GM12873 (cell line): ENCODE measurements at regions not wholly inside any gene's neighbourhood (a gene's known extent, or its start where the extent isn't known, plus 50 kb on each side); places are given as distances from the start of the nearest gene placed in this dataset.

ENCODE experiments used
- TF ChIP-seq, protein P1 (sequence below): IDR thresholded peaks from 2 replicates; pipeline ENCODE4 v1.5.1; 2012; ENCODE audit warnings: low read depth, mild to moderate bottlenecking, moderate library complexity, low read length, control low read depth; ENCODE audit not compliant: insufficient read depth; ENCODE audit errors: missing control alignments

DNA sequence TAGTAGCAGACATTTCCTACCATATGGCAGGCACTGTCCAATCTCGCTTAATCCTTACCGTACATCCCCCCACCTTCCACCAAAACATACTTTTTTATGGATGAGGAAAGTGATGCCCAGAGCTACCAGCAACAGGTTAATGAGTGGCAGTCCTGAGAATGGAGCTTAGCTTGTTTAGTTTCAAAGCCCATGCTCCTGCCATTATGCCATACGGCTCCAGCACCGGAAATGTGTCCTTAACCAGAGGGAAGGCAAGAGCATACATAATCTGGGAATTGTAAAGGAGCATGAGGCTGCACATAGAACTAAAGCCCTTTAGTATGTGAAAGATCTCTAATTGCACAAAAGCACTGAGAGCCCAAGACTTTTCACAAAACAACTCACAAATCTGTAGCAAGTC lies 155.9 kb upstream of the PHYHIPL start:
- TF ChIP-seq, protein P1, sequence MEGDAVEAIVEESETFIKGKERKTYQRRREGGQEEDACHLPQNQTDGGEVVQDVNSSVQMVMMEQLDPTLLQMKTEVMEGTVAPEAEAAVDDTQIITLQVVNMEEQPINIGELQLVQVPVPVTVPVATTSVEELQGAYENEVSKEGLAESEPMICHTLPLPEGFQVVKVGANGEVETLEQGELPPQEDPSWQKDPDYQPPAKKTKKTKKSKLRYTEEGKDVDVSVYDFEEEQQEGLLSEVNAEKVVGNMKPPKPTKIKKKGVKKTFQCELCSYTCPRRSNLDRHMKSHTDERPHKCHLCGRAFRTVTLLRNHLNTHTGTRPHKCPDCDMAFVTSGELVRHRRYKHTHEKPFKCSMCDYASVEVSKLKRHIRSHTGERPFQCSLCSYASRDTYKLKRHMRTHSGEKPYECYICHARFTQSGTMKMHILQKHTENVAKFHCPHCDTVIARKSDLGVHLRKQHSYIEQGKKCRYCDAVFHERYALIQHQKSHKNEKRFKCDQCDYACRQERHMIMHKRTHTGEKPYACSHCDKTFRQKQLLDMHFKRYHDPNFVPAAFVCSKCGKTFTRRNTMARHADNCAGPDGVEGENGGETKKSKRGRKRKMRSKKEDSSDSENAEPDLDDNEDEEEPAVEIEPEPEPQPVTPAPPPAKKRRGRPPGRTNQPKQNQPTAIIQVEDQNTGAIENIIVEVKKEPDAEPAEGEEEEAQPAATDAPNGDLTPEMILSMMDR, result no peak

DNA sequence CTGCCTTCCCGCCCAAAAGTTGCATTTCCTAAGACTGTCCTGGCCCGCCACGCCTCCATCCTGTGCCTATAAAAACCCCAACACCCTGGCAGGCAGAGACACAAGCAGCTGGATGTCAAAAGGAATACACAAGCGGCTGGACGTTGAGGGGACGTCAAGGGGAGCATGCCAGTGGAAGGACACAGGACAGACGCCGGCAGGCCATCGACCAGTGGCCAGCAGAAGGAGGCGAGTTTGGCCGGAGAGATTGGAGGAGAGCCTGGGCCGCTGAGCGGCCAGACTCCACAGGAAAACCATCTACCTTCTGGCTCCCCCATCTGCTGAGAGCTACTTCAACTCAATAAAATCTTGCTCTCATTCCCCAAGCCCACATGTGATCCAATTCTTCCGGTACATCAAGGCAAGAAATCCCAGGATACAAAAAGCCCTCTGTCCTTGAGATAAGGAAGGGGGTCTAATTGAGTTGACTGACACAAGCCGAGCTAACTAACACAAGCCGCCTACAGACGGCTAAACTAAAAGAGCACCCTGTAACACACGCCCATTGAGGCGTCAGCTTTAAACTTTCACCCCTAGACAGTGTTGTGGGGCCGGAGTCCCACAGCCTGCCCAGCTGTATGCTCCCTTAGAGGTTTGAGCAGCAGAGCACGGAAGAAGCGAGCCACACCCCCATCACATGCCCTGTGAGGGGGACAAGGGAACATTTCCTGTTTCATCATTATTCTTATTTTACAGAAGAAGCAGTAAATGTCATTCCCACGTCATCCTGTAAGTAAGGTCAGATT lies 150.3 kb upstream of the PHYHIPL start:
- TF ChIP-seq, protein P1, result no peak

DNA sequence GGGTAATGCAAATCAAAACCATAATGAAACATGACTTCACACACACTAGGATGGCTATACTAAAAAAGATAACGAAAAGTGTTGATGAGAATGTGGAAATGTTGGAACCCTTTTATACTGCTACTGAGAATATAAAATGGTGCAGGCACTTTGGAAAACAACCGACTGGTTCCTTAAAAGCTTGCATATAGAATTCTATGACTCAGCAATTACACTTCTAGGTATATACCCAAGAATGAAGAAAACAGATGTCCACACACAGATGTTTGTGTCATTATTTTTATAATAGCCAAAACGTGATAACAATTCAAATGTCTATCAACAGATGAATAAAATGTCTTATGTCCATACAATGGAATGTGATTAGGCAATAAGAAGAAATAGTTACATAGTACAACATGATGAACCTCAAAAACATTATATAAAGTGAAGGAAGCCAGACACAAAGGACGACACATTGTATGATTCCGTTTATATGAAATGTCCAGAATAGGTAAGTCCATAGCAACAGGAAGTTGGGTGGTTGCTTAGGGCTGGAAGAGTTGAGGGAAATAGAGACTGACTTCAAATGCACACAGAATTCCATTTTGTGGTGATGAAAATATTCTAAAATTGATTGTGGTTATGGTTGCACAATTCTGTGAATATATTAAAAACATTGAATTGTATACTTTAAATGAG lies 148.3 kb upstream of the PHYHIPL start:
- TF ChIP-seq, protein P1, result no peak

DNA sequence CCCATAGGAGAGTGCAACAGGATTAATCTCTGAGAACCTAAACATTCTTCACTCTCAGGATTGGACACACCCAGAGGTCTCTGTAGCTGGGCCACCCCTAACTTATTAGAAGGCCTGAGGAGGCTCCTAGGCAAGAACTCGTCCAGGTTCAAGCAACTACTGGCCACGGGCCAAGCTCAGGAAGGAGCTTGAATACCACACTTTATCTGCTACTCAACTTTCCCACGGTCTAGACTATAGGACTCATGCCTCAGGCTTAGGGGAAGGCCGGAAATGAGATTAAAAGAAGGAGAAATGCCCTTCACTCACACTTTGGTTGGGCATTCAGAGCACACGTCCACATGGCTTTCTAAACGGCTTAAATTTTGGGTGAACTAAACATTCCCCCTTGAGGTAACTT lies 142.8 kb upstream of the PHYHIPL start:
- TF ChIP-seq, protein P1, result no peak

DNA sequence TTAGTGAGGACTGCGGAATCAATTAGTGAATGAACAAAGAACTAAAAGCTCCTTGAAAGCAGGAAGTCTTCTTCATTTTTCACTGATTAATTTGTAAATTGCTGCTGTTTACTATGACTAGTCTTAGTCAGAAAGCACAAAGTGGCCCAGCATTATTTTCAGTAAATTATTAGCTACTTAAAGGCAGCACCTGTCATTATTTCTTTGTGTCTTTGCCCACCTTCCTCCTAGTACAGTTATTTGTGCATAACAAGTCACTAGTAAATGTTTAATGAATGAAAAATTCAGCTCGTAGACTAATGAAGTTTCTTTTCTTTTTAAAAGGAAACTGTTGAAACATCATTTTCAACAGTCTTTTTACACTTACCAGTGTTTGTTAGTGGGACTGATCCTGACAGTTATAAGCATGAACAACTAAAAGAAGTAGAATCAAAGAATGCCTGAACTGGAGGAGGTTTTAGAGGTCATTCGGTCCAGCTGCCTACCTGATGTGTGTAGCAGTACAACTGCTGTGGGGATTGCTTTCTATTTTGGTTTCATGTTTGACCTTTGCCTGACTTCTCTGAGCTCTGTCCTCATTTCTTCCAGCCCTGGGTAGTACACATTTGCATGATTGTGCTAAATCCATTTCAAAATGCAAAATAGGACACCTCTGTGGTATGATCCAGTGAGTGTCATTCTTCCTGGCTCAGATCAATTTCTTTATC lies 140.0 kb upstream of the PHYHIPL start:
- TF ChIP-seq, protein P1, result no peak

DNA sequence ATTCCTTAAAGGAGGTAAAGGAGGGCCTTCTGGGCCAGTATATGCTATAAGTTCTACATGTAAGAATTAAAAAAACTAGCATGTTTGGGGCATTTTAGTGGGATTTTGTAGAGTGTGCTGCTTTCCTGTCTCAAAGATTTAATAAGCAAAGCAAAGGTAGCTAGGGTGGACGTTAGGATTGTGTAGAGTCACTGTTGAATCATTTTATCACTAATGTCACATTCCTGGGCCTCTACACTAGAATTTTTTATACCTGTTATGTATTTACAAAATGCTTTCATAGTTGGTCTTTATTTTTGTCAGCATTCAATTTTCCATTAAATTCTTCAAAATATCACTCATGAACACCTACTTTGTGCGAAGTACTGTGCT lies 139.4 kb upstream of the PHYHIPL start:
- TF ChIP-seq, protein P1, result no peak

DNA sequence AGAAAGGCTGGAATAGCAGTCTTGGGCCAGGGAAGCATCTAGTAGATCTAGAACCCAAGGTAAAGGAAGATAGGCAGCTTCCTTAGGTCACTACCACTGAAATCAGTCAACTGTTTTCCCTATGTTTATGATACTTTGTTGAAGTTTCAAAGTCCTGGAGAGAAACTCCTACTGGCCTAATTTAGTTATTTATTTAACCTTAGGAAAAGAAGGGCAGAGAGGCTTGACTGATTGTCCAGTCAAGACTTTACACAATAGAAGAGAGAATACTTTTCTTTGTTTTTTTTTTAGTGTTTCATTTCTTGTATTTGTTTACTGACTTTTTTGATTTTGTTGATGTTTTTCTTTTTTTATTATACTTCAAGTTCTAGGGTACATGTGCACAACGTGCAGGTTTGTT lies 138.9 kb upstream of the PHYHIPL start:
- TF ChIP-seq, protein P1, result no peak
